ENCODE measurements at regions not wholly inside any gene's neighbourhood (a gene's known extent, or its start where the extent isn't known, plus 50 kb on each side); places are given as distances from the start of the nearest gene placed in this dataset.
"Not testable (repeated sequence)": the region's sequence is repeated elsewhere in the genome, so short reads cannot be mapped to it uniquely, and the experiment has no call there.

DNA sequence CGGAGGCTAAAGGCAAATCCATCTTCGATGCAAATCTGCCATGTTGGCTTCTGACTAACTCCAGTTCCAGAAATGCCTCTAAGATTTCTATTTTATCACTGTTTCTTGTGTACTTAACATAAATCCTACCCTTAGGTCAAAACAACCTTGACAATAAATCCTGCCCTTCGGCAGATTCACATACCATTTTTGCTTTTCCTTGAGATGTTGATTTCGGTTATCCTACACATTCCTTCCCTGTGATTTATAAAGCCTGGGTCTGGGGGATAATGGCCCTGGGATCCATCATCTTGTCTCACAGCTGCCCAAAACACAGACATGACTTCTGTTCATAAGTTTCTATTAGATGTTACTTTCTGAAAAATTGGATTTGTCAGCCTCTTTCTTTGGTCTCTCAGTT is 231.7 kb upstream of the CARD18 start:
- no peak overlapping the region for H3K27ac Mint-ChIP-seq
- H3K4me1 Mint-ChIP-seq = peaks cover 5% of the 10 kb centered on the region
- H3K27me3 Mint-ChIP-seq (ENCODE audit: low read depth, poor library complexity) = no peaks in the 10 kb centered on the region
- TF ChIP-seq, protein P1, sequence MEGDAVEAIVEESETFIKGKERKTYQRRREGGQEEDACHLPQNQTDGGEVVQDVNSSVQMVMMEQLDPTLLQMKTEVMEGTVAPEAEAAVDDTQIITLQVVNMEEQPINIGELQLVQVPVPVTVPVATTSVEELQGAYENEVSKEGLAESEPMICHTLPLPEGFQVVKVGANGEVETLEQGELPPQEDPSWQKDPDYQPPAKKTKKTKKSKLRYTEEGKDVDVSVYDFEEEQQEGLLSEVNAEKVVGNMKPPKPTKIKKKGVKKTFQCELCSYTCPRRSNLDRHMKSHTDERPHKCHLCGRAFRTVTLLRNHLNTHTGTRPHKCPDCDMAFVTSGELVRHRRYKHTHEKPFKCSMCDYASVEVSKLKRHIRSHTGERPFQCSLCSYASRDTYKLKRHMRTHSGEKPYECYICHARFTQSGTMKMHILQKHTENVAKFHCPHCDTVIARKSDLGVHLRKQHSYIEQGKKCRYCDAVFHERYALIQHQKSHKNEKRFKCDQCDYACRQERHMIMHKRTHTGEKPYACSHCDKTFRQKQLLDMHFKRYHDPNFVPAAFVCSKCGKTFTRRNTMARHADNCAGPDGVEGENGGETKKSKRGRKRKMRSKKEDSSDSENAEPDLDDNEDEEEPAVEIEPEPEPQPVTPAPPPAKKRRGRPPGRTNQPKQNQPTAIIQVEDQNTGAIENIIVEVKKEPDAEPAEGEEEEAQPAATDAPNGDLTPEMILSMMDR (IDR thresholded peaks at IDR 0.05) = no peak
- peaks cover 14% of the 10 kb centered on the region for H3K9me3 Mint-ChIP-seq
- no peaks in the 10 kb centered on the region for H3K36me3 Mint-ChIP-seq (ENCODE audit: low read depth)
- H3K4me3 Mint-ChIP-seq = no peak overlapping the region
- DNase-seq = no peak

DNA sequence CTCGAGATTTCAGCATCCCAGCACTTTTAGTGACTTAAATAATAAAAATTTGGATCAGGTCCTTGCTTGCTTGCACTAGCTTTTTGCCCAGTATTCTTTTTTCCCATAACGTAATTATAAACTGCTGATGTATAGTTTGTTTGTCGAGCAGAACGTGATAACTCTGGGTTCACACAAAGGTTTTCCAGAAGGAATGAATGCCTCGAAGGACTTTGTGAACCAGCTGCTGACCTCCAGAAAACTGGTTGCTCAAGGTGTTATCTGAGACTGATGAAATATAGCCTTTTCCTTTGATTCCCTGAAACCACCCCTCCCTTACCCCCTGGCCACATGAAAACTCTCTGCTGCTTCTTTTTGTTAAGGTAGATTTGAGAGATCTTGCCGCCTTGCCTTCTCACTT is 229.1 kb upstream of the CARD18 start:
- Mint-ChIP-seq H3K27ac (no peak overlapping the region), H3K4me1 (peaks cover 5% of the 10 kb centered on the region), H3K4me3 (no peak overlapping the region)

DNA sequence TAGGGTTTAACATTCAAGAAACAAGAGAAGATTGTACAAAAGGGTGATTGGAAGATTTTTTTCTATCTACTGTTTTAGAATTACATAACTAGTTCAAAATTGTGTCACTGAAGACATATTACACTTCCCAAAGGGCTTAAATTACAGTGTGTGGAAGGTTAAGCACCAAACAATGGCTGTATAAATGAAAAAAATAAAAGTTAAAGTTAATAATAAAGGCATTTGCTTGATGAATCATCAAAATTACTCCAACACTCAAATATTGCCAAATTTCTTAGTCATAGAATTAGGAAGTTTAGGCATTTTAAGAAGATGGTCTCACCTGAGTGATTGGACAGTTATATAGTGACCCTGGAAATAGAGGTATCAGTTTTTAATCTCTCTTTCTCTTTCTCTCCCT is 227.6 kb upstream of the CARD18 start:
- Mint-ChIP-seq H3K4me3 (no peak overlapping the region), H3K27me3 (ENCODE audit: low read depth, poor library complexity) (no peaks in the 10 kb centered on the region), H3K36me3 (ENCODE audit: low read depth) (no peaks in the 10 kb centered on the region), H3K9me3 (no peaks in the 10 kb centered on the region), H3K27ac (no peak overlapping the region), H3K4me1 (peaks cover 5% of the 10 kb centered on the region)
- TF ChIP-seq, protein P1 (IDR thresholded peaks at IDR 0.05) = no peak
- no peak for DNase-seq

More for the DNA sequence above, 229.1 kb upstream of the CARD18 start:
- no peak for DNase-seq
- no peaks in the 10 kb centered on the region for H3K27me3 Mint-ChIP-seq (ENCODE audit: low read depth, poor library complexity)
- TF ChIP-seq, protein P1 (IDR thresholded peaks at IDR 0.05) = no peak
- H3K9me3 Mint-ChIP-seq = no peaks in the 10 kb centered on the region
- H3K36me3 Mint-ChIP-seq (ENCODE audit: low read depth) = no peaks in the 10 kb centered on the region

DNA sequence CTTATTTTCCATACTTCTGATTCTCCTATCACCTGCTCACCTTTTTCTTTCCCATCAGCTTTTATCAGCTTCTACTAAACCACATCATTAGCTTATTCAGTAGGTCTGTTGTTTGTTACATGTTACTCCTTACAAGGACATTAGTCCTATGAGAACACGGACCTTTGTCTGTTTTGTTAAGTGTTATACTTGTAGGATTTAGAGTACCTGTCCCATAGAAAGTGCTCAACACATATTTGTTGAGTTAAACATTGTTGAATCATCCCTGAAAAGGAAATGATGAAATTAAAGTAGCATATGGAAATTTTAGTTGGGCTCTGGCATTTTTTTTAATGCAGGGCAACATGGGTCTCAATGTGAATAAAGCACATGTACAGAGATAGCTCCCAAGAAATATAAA is 222.1 kb upstream of the CARD18 start:
- no peak for DNase-seq
- no peaks in the 10 kb centered on the region for H3K4me1 Mint-ChIP-seq

DNA sequence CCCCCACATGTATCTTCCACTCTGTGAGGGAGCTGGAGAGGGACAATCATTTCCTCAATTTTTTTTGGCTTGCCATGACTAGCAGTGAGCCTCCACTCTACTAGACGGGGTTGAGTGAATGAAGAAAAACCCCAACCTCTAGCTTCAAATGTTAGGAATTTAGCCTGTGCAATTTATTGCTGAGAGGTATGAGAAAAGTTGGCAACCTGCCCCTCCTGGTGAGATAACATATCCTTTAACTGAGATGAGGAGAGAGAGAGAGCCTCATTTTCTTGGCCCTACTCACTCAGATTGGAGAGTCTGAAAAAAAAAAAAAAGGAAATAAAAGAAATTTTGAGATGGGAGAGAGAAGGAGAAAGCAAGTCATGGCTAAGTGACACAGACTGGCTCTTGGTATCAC is 218.2 kb upstream of the CARD18 start:
- Mint-ChIP-seq H3K4me1 (no peaks in the 10 kb centered on the region), H3K27ac (no peak overlapping the region), H3K9me3 (no peaks in the 10 kb centered on the region), H3K27me3 (ENCODE audit: low read depth, poor library complexity) (peaks cover 3% of the 10 kb centered on the region), H3K4me3 (no peak overlapping the region), H3K36me3 (ENCODE audit: low read depth) (no peaks in the 10 kb centered on the region)
- DNase-seq = no peak
- TF ChIP-seq, protein P1 (IDR thresholded peaks at IDR 0.05) = no peak

More for the DNA sequence above, 222.1 kb upstream of the CARD18 start:
- peaks cover 3% of the 10 kb centered on the region for H3K27me3 Mint-ChIP-seq (ENCODE audit: low read depth, poor library complexity)
- H3K27ac Mint-ChIP-seq = no peak overlapping the region
- no peaks in the 10 kb centered on the region for H3K9me3 Mint-ChIP-seq
- no peaks in the 10 kb centered on the region for H3K36me3 Mint-ChIP-seq (ENCODE audit: low read depth)
- no peak overlapping the region for H3K4me3 Mint-ChIP-seq
- TF ChIP-seq, protein P1 (IDR thresholded peaks at IDR 0.05) = no peak

DNA sequence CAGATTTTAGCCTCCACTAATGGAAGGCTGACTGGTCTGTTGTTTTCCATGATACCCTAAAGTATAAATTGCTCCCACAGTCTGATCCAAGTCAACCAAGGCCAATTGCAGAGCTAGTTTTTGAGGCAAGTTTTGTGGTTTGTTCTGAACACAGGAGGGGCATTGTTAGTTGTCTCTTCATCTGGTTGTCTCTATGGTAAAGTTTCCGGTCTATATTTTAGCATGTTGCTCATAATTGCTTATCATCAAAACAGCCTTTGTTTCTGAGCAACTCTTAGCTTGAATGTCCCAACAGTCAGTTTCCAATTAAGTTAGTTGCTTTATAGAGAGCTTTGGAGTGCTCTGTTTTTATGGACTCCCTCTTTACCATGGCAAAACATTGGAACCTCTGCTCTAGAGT is 217.6 kb upstream of the CARD18 start:
- Mint-ChIP-seq H3K4me3 (no peak overlapping the region), H3K27ac (no peak overlapping the region), H3K27me3 (ENCODE audit: low read depth, poor library complexity) (peaks cover 3% of the 10 kb centered on the region), H3K4me1 (no peaks in the 10 kb centered on the region), H3K36me3 (ENCODE audit: low read depth) (no peaks in the 10 kb centered on the region), H3K9me3 (no peaks in the 10 kb centered on the region)
- TF ChIP-seq, protein P1 (IDR thresholded peaks at IDR 0.05) = no peak
- DNase-seq = no peak

DNA sequence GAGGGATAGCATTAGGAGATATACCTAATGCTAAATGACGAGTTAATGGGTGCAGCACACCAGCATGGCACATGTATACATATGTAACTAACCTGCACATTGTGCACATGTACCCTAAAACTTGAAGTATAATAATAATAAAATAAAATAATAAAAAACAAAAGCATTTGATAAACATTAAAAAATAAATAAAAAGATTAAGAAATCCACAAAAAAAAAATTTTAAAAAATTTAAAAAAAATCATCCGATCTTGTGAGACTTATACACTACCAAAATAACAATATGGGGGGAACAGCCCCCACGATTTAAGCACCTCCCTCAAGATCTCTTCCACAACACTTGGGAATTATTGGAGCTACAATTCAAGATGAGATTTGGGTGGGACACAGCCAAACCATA is 210.3 kb upstream of the CARD18 start:
- not testable (repeated sequence) for H3K4me3 Mint-ChIP-seq; H3K27ac Mint-ChIP-seq; DNase-seq; H3K4me1 Mint-ChIP-seq; H3K27me3 Mint-ChIP-seq (ENCODE audit: low read depth, poor library complexity); H3K36me3 Mint-ChIP-seq (ENCODE audit: low read depth)
- H3K9me3 Mint-ChIP-seq = peaks cover 26% of the 10 kb centered on the region
